Loucy (cell line): ENCODE measurements at regions not wholly inside any gene's neighbourhood (a gene's known extent, or its start where the extent isn't known, plus 50 kb on each side); places are given as distances from the start of the nearest gene placed in this dataset.

Experiments
- H2AFZ ChIP-seq: fragments of 200-600 bp; sonication (generic); 2 replicates; pipeline ENCODE4 v1.6.0; 2016; ENCODE audit warnings: antibody characterized with exemption, mild to moderate bottlenecking, low read length, moderate library complexity
- H3F3A ChIP-seq: fragments of 200-600 bp; 2 replicates; pipeline ENCODE4 v1.6.0; 2016; ENCODE audit warnings: antibody characterized with exemption, low read depth, mild to moderate bottlenecking
- H3K27me3 ChIP-seq: fragments of 200-600 bp; sonication (generic); 2 replicates; pipeline ENCODE4 v1.6.1; 2014; ENCODE audit warnings: low read length, mild to moderate bottlenecking; ENCODE audit not compliant: insufficient read depth, poor library complexity, severe bottlenecking
- H3K36me3 ChIP-seq: fragments of 200-600 bp; sonication (generic); 2 replicates; pipeline ENCODE4 v1.6.1; 2016; ENCODE audit warnings: low read length; ENCODE audit not compliant: insufficient read depth
- H3K4me1 ChIP-seq: fragments of 200-600 bp; sonication (generic); 2 replicates; pipeline ENCODE4 v1.5.1; 2014; ENCODE audit warnings: low read length, mild to moderate bottlenecking; ENCODE audit not compliant: insufficient read depth, poor library complexity, severe bottlenecking
- H3K4me2 ChIP-seq: fragments of 200-600 bp; sonication (generic); 2 replicates; pipeline ENCODE4 v1.6.0; 2014; ENCODE audit warnings: antibody characterized with exemption, low read length, low read depth, mild to moderate bottlenecking; ENCODE audit not compliant: poor library complexity, severe bottlenecking
- H3K4me3 ChIP-seq: fragments of 200-600 bp; sonication (generic); 2 replicates; pipeline ENCODE4 v1.5.1; 2014; ENCODE audit warnings: low read length, mild to moderate bottlenecking, mixed read lengths; ENCODE audit not compliant: poor library complexity, severe bottlenecking
- H3K79me2 ChIP-seq: fragments of 200-600 bp; sonication (generic); 2 replicates; pipeline ENCODE4 v1.6.1; 2014; ENCODE audit warnings: low read length; ENCODE audit not compliant: insufficient read depth
- H3K9ac ChIP-seq: fragments of 200-600 bp; sonication (generic); 2 replicates; pipeline ENCODE4 v1.6.0; 2014; ENCODE audit warnings: mild to moderate bottlenecking, low read depth, low read length, moderate library complexity; ENCODE audit not compliant: poor library complexity, severe bottlenecking
- H3K9me2 ChIP-seq: fragments of 200-600 bp; sonication (generic); replicated peaks from 2 replicates; pipeline ENCODE4 v1.6.1; 2016; ENCODE audit warnings: low read depth, low read length, mixed read lengths
- H3K9me3 ChIP-seq: fragments of 200-600 bp; sonication (generic); 2 replicates; pipeline ENCODE4 v1.6.1; 2014; ENCODE audit warnings: mild to moderate bottlenecking, antibody characterized with exemption, low read length, low read depth; ENCODE audit not compliant: insufficient read depth
- H4K20me1 ChIP-seq: fragments of 200-600 bp; sonication (generic); 2 replicates; pipeline ENCODE4 v1.6.0; 2014; ENCODE audit warnings: antibody characterized with exemption, low read length, mild to moderate bottlenecking; ENCODE audit not compliant: insufficient read depth, poor library complexity, severe bottlenecking
- CTCF ChIP-seq: fragments of 200-600 bp; sonication (generic); conservative IDR thresholded peaks from 2 replicates; pipeline ENCODE4 v1.5.1; 2014; ENCODE audit warnings: mild to moderate bottlenecking, antibody characterized with exemption, low read length
- EZH2phosphoT487 ChIP-seq: fragments of 200-600 bp; IDR thresholded peaks from 2 replicates; pipeline ENCODE4 v1.6.1; 2018; ENCODE audit warnings: antibody characterized with exemption, mild to moderate bottlenecking, moderate library complexity, borderline replicate concordance

- H3K79me2 ChIP-seq: no peaks in the 10 kb centered on the region
- H3K27me3 ChIP-seq: no peaks in the 10 kb centered on the region
- H3K9me2 ChIP-seq: no peaks in the 10 kb centered on the region
- H4K20me1 ChIP-seq: no peaks in the 10 kb centered on the region
- no peaks in the 10 kb centered on the region; the same call in 1 of the 2 replicates for H3K9me3 ChIP-seq
- H3K4me3 ChIP-seq: no peak overlapping the region
- TF ChIP-seq EZH2phosphoT487: no peak
- TF ChIP-seq CTCF: no peak
- no peaks in the 10 kb centered on the region for H3F3A ChIP-seq
- H3K36me3 ChIP-seq: no peaks in the 10 kb centered on the region
- no peak overlapping the region for H3K4me2 ChIP-seq
- H3K4me1 ChIP-seq: no peaks in the 10 kb centered on the region
- H3K9ac ChIP-seq: no peak overlapping the region
- no peak overlapping the region for H2AFZ ChIP-seq
Observed at GRCh38 chr1:5651964-5652821, 340.0 kb downstream of the NPHP4 start.

GRCh38 chr1:5651473-5651872 is 340.8 kb downstream of the NPHP4 start:
- no peak overlapping the region for H2AFZ ChIP-seq
- H3K4me3 ChIP-seq: no peak overlapping the region
- no peaks in the 10 kb centered on the region for H3F3A ChIP-seq
- H3K9ac ChIP-seq: no peak overlapping the region
- H3K79me2 ChIP-seq: no peaks in the 10 kb centered on the region
- no peaks in the 10 kb centered on the region for H3K36me3 ChIP-seq
- H3K4me1 ChIP-seq: no peaks in the 10 kb centered on the region
- TF ChIP-seq EZH2phosphoT487 (no peak), CTCF (no peak)
- H3K27me3 ChIP-seq: no peaks in the 10 kb centered on the region
- H3K9me3 ChIP-seq: no peaks in the 10 kb centered on the region; the same call in 1 of the 2 replicates
- no peak overlapping the region for H3K4me2 ChIP-seq
- H4K20me1 ChIP-seq: no peaks in the 10 kb centered on the region
- no peaks in the 10 kb centered on the region for H3K9me2 ChIP-seq

GRCh38 chr1:5651027-5651410 is 341.2 kb downstream of the NPHP4 start:
- H3K36me3 ChIP-seq: no peaks in the 10 kb centered on the region
- no peaks in the 10 kb centered on the region for H3K9me2 ChIP-seq
- H4K20me1 ChIP-seq: no peaks in the 10 kb centered on the region
- H3K4me3 ChIP-seq: no peak overlapping the region
- H3K9ac ChIP-seq: no peak overlapping the region
- no peak for TF ChIP-seq CTCF
- no peak for TF ChIP-seq EZH2phosphoT487
- H2AFZ ChIP-seq: no peak overlapping the region
- no peaks in the 10 kb centered on the region for H3F3A ChIP-seq
- no peak overlapping the region for H3K4me2 ChIP-seq
- no peaks in the 10 kb centered on the region for H3K27me3 ChIP-seq
- no peaks in the 10 kb centered on the region for H3K4me1 ChIP-seq
- no peaks in the 10 kb centered on the region for H3K79me2 ChIP-seq
- no peaks in the 10 kb centered on the region; the same call in 1 of the 2 replicates for H3K9me3 ChIP-seq
